ENCODE measurements at regions not wholly inside any gene's neighbourhood (a gene's known extent, or its start where the extent isn't known, plus 50 kb on each side); places are given as distances from the start of the nearest gene placed in this dataset.

DNA sequence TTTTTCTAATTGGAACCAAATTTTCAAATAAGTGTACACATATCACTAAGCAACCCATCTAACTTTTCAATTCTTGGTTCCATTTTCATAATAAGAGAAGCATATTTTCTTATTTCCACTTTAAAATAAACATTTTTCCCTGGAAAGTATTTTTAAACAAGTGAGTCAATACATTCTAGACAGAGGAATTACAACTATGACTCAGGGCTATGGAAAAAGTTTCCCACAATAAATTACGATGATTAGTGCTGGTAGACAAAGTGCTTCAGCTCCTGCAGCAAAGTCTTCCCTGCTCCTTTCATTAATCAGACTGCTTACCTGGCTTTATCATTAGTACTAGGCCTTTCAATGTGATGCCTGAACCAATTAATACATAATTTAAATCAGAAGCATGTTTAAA is 322.5 kb downstream of the HACE1 start:
- DNase-seq (ENCODE audit: low spot score in 2 of 2, unreplicated experiment in 2 of 2), result no peak
- Mint-ChIP-seq H3K36me3 (no peaks in the 10 kb centered on the region), H3K27me3 (ENCODE audit: low read depth) (no peaks in the 10 kb centered on the region), H3K4me1 (peaks cover 50% of the 10 kb centered on the region), H3K9me3 (no peaks in the 10 kb centered on the region), H3K4me3 (no peak overlapping the region), H3K27ac (peak overlapping the region; percentile 13)
- TF ChIP-seq, protein P1, sequence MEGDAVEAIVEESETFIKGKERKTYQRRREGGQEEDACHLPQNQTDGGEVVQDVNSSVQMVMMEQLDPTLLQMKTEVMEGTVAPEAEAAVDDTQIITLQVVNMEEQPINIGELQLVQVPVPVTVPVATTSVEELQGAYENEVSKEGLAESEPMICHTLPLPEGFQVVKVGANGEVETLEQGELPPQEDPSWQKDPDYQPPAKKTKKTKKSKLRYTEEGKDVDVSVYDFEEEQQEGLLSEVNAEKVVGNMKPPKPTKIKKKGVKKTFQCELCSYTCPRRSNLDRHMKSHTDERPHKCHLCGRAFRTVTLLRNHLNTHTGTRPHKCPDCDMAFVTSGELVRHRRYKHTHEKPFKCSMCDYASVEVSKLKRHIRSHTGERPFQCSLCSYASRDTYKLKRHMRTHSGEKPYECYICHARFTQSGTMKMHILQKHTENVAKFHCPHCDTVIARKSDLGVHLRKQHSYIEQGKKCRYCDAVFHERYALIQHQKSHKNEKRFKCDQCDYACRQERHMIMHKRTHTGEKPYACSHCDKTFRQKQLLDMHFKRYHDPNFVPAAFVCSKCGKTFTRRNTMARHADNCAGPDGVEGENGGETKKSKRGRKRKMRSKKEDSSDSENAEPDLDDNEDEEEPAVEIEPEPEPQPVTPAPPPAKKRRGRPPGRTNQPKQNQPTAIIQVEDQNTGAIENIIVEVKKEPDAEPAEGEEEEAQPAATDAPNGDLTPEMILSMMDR (IDR thresholded peaks at IDR 0.05; ENCODE audit: unreplicated experiment), result no peak

DNA sequence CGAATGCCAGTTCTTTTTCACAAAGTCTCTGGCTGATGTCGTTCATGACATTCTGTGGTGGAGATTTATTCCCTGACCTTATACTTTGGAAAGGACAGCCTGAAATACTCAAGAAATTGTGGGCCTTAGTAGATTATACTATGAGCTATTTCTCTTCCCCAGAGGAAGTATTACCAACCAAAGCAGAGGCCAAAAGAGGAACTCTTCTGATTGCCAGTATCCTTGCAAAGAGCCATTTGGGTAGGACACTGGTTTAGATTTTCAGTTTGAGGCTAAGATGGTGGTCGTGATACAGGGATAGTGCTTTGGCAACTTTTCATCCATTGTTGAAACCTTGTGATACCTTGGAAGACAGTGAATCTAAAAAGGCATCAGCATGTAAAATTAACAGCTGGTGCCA is 327.3 kb downstream of the HACE1 start:
- no peaks in the 10 kb centered on the region for H3K36me3 Mint-ChIP-seq
- DNase-seq (ENCODE audit: low spot score in 2 of 2, unreplicated experiment in 2 of 2), result no peak
- no peak overlapping the region for H3K4me3 Mint-ChIP-seq
- H3K9me3 Mint-ChIP-seq, result no peaks in the 10 kb centered on the region
- peak overlapping the region; percentile 18 for H3K27ac Mint-ChIP-seq
- TF ChIP-seq, protein P1 (IDR thresholded peaks at IDR 0.05; ENCODE audit: unreplicated experiment), result no peak
- H3K27me3 Mint-ChIP-seq (ENCODE audit: low read depth), result no peaks in the 10 kb centered on the region
- peaks cover 55% of the 10 kb centered on the region for H3K4me1 Mint-ChIP-seq

DNA sequence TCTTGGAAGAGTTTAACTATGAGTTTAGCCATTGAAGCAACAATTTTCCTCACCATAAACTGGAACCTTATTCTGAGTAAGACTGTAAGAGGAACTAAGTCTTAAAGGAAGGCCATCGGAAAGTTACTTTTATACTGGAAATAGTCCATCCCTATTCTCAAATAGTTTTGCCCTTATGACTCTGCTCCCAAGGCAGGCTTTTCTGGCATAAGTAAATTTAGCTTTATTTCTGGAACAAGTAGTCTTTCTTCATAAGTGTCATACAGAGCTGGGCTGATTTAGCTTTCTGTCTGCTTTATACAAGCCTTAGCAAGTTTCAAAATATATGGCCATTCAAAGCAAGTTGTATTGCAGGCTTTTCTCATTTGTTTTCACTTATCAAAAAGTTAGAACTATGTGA is 328.1 kb downstream of the HACE1 start:
- no peak overlapping the region for H3K4me3 Mint-ChIP-seq
- peaks cover 51% of the 10 kb centered on the region for H3K4me1 Mint-ChIP-seq
- H3K27ac Mint-ChIP-seq, result peak overlapping the region; percentile 57
- H3K27me3 Mint-ChIP-seq (ENCODE audit: low read depth), result no peaks in the 10 kb centered on the region
- TF ChIP-seq, protein P1 (IDR thresholded peaks at IDR 0.05; ENCODE audit: unreplicated experiment), result no peak
- H3K9me3 Mint-ChIP-seq, result no peaks in the 10 kb centered on the region
- H3K36me3 Mint-ChIP-seq, result no peaks in the 10 kb centered on the region
- DNase-seq (ENCODE audit: low spot score in 2 of 2, unreplicated experiment in 2 of 2), result no peak

DNA sequence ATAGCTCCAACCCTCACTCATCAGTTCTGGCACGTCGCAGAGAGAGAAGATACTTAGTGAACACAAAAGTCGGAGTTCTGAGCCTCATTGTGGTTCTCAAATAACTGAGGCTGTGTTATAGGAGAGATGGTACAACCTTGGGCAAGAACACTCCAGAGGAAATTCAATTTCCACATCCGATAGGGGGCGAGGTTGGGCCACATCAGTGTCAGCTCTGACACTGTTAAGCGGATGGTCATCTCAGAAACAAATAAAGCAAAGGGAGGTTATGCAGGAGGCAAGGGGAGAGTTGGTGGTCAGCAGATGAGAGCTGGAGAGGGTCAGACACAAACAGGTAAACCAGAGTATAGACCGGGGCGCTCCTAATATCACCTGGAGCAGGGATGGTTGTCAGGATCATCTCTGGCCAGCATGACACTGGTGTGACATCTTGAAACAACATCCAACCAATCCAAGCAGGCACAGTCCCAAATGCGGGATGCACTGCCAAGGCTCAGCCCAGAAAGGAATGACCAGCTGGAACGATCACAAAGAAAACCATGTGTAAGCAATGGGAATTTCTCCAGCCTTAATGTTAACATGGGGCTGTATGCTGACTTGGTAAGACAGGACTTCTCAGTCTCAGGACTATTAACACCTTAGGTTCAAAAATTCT is 331.8 kb downstream of the HACE1 start:
- TF ChIP-seq, protein P1 (IDR thresholded peaks at IDR 0.05; ENCODE audit: unreplicated experiment), result peak; percentile 33
- Mint-ChIP-seq H3K36me3 (no peaks in the 10 kb centered on the region), H3K27ac (no peak overlapping the region), H3K4me1 (peaks cover 34% of the 10 kb centered on the region), H3K9me3 (no peaks in the 10 kb centered on the region), H3K4me3 (no peak overlapping the region), H3K27me3 (ENCODE audit: low read depth) (no peaks in the 10 kb centered on the region)
- DNase-seq (ENCODE audit: low spot score in 2 of 2, unreplicated experiment in 2 of 2), result no peak

DNA sequence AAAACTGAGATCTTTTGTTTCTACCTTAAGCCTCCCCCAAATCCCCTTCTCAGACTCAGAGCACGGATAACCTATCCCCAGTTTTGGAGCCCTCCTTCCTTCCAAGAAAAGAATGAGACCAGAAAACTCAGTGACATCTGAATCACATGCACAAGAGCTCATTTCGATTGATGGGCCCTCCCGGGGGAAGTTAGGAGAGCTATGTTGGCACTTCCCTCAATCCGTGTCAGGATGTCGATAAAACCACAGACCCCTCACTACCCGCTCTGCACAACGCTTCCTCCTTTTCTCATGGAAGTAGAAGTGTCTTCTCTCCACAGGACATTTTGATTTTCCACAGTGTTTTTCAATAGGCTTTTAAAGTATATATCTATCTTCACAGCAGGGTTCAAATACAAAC is 332.4 kb downstream of the HACE1 start:
- H3K9me3 Mint-ChIP-seq, result no peaks in the 10 kb centered on the region
- H3K4me3 Mint-ChIP-seq, result no peak overlapping the region
- no peak for DNase-seq (ENCODE audit: low spot score in 2 of 2, unreplicated experiment in 2 of 2)
- H3K27ac Mint-ChIP-seq, result no peak overlapping the region
- TF ChIP-seq, protein P1 (IDR thresholded peaks at IDR 0.05; ENCODE audit: unreplicated experiment), result no peak
- no peaks in the 10 kb centered on the region for H3K36me3 Mint-ChIP-seq
- H3K4me1 Mint-ChIP-seq, result peaks cover 29% of the 10 kb centered on the region
- no peaks in the 10 kb centered on the region for H3K27me3 Mint-ChIP-seq (ENCODE audit: low read depth)

DNA sequence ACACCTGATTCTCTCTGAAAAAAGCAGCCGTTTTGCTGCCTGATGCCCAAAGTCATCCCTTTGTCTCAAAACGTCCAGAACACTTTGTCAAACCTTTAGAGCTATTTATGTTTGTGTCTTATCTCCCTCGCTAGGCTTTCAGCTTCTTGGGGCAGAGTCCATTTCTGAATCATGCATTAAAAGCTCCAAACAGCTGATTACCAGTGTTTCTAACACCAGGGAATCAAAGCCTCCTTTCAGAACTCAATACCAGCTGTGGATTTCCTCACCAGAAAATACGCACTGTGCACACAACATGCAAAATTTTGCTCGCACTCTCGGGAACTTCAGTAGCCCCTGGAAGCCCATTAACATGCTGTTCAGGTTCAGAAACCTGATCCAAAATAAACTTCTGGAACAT is 333.3 kb downstream of the HACE1 start:
- no peaks in the 10 kb centered on the region for H3K9me3 Mint-ChIP-seq

More for the DNA sequence above, 333.3 kb downstream of the HACE1 start:
- Mint-ChIP-seq H3K27me3 (ENCODE audit: low read depth) (no peaks in the 10 kb centered on the region), H3K4me3 (no peak overlapping the region), H3K36me3 (no peaks in the 10 kb centered on the region), H3K4me1 (peaks cover 21% of the 10 kb centered on the region), H3K27ac (no peak overlapping the region)
- DNase-seq (ENCODE audit: low spot score in 2 of 2, unreplicated experiment in 2 of 2), result no peak
- TF ChIP-seq, protein P1 (IDR thresholded peaks at IDR 0.05; ENCODE audit: unreplicated experiment), result no peak
